HEK293 (cell line): ENCODE measurements at regions not wholly inside any gene's neighbourhood (a gene's known extent, or its start where the extent isn't known, plus 50 kb on each side); places are given as distances from the start of the nearest gene placed in this dataset.

Source experiments
- CTCF ChIA-PET: fragments of 350-600 bp; formaldehyde crosslinking; extraction: SDS; loops from one replicate; lab custom pipeline; 2021; ENCODE audit warnings: antibody characterized with exemption; lab: Yijun Ruan, JAX
- POLR2A ChIA-PET: fragments of 300-600 bp; formaldehyde crosslinking; extraction: SDS; loops from one replicate; lab custom pipeline; 2020; ENCODE audit warnings: antibody characterized with exemption, inconsistent platforms; lab: Yijun Ruan, JAX
- H3K27ac ChIP-seq: fragments of 200-500 bp; sonication (Bioruptor generic); 2 replicates; pipeline ENCODE4 v1.5.1; 2014; ENCODE audit warnings: low read depth, low read length, control low read depth, inconsistent platforms; ENCODE audit errors: extremely low read depth
- H3K36me3 ChIP-seq, 2 experiments: fragments of 200-500 bp in 1 of 2; sonication (Bioruptor generic) in 1 of 2; 1 replicate in 1 of 2; 2 replicates in 1 of 2; pipeline ENCODE4 v1.5.1; 2014 to 2017; ENCODE audit warnings: inconsistent platforms in 2 of 2, low read length in 2 of 2; ENCODE audit not compliant: control insufficient read depth in 2 of 2, insufficient read depth in 1 of 2
- H3K4me1 ChIP-seq: fragments of 200-500 bp; sonication (Bioruptor generic); 2 replicates; pipeline ENCODE4 v1.5.1; 2014; ENCODE audit warnings: mild to moderate bottlenecking, low read length, inconsistent platforms; ENCODE audit not compliant: control insufficient read depth, insufficient read depth
- H3K4me3 ChIP-seq: 2 replicates; pipeline ENCODE4 v1.5.1; 2011; ENCODE audit warnings: low read depth, mild to moderate bottlenecking, control low read depth, low read length, moderate library complexity
- H3K9me3 ChIP-seq: fragments of 200-500 bp; sonication (Bioruptor generic); 2 replicates; pipeline ENCODE4 v1.5.1; 2014; ENCODE audit warnings: low read depth, low read length, inconsistent platforms; ENCODE audit not compliant: control insufficient read depth, insufficient read depth
- EGR2 ChIP-seq: fragments of 450-650 bp; formaldehyde crosslinking; IDR thresholded peaks from 2 replicates; pipeline ENCODE4 v1.5.1; 2016; ENCODE audit warnings: low read depth, missing biosample characterization, missing genetic modification characterization
- GLI2 ChIP-seq: fragments of 450-650 bp; formaldehyde crosslinking; IDR thresholded peaks from 2 replicates; pipeline ENCODE4; 2017; ENCODE audit warnings: missing biosample characterization, missing genetic modification characterization, low read depth, borderline replicate concordance
- YY1 ChIP-seq: fragments of 450-650 bp; formaldehyde crosslinking; IDR thresholded peaks from 2 replicates; pipeline ENCODE4 v1.5.1; 2018; ENCODE audit warnings: missing biosample characterization, missing genetic modification characterization
- ZFHX2 ChIP-seq: fragments of 450-650 bp; formaldehyde crosslinking; conservative IDR thresholded peaks from 2 replicates; pipeline ENCODE4 v1.5.1; 2016; ENCODE audit warnings: missing biosample characterization, missing genetic modification characterization
- ZNF114 ChIP-seq: fragments of 450-650 bp; formaldehyde crosslinking; IDR thresholded peaks from 2 replicates; pipeline ENCODE4 v1.5.0; 2017; ENCODE audit warnings: missing biosample characterization, missing genetic modification characterization
- ZNF121 ChIP-seq: fragments of 450-650 bp; formaldehyde crosslinking; IDR thresholded peaks from 2 replicates; pipeline ENCODE4 v1.5.1; 2016; ENCODE audit warnings: missing biosample characterization, missing genetic modification characterization
- ZNF175 ChIP-seq: fragments of 450-650 bp; formaldehyde crosslinking; IDR thresholded peaks from 2 replicates; pipeline ENCODE4 v1.5.1; 2016; ENCODE audit warnings: missing biosample characterization, missing genetic modification characterization
- ZNF350 ChIP-seq: fragments of 450-650 bp; formaldehyde crosslinking; IDR thresholded peaks from 2 replicates; pipeline ENCODE4 v1.5.0; 2017; ENCODE audit warnings: missing biosample characterization, mild to moderate bottlenecking, missing genetic modification characterization
- ZNF423 ChIP-seq: fragments of 450-650 bp; formaldehyde crosslinking; IDR thresholded peaks from 2 replicates; pipeline ENCODE4 v1.5.1; 2016; ENCODE audit warnings: missing biosample characterization, missing genetic modification characterization
- ZNF621 ChIP-seq: fragments of 450-650 bp; formaldehyde crosslinking; IDR thresholded peaks from 2 replicates; pipeline ENCODE4 v1.5.1; 2017; ENCODE audit warnings: missing biosample characterization, missing genetic modification characterization
- ZNF768 ChIP-seq: fragments of 450-650 bp; formaldehyde crosslinking; IDR thresholded peaks from 2 replicates; pipeline ENCODE4 v1.5.1; 2018; ENCODE audit warnings: missing biosample characterization, mild to moderate bottlenecking, missing genetic modification characterization
- ZNF843 ChIP-seq: fragments of 450-650 bp; formaldehyde crosslinking; IDR thresholded peaks from 2 replicates; pipeline ENCODE4 v1.5.1; 2016; ENCODE audit warnings: missing biosample characterization, missing genetic modification characterization
- TF ChIP-seq, protein P1 (sequence below): fragments of 450-650 bp; formaldehyde crosslinking; IDR thresholded peaks from 2 replicates; pipeline ENCODE4 v1.5.1; 2016; ENCODE audit warnings: missing biosample characterization, missing genetic modification characterization, borderline replicate concordance
- TF ChIP-seq, protein P2 (sequence below): fragments of 450-650 bp; formaldehyde crosslinking; IDR thresholded peaks from 2 replicates; pipeline ENCODE4 v1.5.1; 2016; ENCODE audit warnings: missing biosample characterization, missing genetic modification characterization, low read depth
- TF ChIP-seq, protein P3 (sequence below): fragments of 450-650 bp; formaldehyde crosslinking; IDR thresholded peaks from 2 replicates; pipeline ENCODE4 v1.5.1; 2017; ENCODE audit warnings: missing biosample characterization, missing genetic modification characterization
- TF ChIP-seq, protein P4 (sequence below): fragments of 450-650 bp; formaldehyde crosslinking; IDR thresholded peaks from 2 replicates; pipeline ENCODE4 v1.5.1; 2016; ENCODE audit warnings: missing biosample characterization, missing genetic modification characterization
- TF ChIP-seq, protein P5 (sequence below): IDR thresholded peaks from 2 replicates; pipeline ENCODE4 v1.6.1; 2011; ENCODE audit warnings: mild to moderate bottlenecking, low read depth, low read length, borderline replicate concordance
- TF ChIP-seq, protein P6 (sequence below): fragments of 450-650 bp; IDR thresholded peaks from 2 replicates; pipeline ENCODE4 v1.5.1; 2018; ENCODE audit warnings: missing biosample characterization, missing genetic modification characterization

DNA sequence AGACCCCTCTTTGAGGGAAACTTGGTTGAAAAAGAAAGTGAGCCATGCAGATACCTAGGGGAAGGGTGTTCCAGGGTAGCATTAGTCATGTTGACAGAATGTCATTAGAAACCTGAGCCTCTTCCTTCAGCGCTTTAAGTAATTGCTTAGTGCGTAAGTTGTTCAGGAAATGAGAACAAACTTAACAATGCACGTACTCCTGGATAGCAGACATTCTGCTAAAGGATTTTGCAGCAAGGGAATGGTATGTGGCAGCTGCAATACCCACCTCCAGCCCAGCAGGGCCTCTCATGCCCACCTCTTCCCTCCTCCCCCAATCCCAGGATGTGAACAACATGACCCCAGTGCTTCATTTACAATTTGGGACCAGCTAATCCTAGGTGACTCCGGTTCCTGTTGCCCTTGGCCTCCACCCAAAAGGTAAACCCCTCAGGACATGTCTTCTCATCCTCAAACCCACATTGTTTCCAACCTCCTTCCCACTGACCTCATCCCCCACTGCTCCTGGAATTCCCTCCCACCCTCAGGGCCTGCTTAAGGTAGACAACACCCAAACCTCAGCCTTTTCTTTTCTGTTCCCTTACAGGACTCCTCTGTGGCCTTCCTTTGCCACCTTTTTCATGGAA is 98.0 kb upstream of the BCAR3 start (continued):
- TF ChIP-seq ZNF121 (tag by site-specific recombination), result no peak
- no peak for TF ChIP-seq ZNF175
- TF ChIP-seq, protein P1, sequence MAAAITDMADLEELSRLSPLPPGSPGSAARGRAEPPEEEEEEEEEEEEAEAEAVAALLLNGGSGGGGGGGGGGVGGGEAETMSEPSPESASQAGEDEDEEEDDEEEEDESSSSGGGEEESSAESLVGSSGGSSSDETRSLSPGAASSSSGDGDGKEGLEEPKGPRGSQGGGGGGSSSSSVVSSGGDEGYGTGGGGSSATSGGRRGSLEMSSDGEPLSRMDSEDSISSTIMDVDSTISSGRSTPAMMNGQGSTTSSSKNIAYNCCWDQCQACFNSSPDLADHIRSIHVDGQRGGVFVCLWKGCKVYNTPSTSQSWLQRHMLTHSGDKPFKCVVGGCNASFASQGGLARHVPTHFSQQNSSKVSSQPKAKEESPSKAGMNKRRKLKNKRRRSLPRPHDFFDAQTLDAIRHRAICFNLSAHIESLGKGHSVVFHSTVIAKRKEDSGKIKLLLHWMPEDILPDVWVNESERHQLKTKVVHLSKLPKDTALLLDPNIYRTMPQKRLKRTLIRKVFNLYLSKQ (tag by site-specific recombination), result no peak
- TF ChIP-seq, protein P2, sequence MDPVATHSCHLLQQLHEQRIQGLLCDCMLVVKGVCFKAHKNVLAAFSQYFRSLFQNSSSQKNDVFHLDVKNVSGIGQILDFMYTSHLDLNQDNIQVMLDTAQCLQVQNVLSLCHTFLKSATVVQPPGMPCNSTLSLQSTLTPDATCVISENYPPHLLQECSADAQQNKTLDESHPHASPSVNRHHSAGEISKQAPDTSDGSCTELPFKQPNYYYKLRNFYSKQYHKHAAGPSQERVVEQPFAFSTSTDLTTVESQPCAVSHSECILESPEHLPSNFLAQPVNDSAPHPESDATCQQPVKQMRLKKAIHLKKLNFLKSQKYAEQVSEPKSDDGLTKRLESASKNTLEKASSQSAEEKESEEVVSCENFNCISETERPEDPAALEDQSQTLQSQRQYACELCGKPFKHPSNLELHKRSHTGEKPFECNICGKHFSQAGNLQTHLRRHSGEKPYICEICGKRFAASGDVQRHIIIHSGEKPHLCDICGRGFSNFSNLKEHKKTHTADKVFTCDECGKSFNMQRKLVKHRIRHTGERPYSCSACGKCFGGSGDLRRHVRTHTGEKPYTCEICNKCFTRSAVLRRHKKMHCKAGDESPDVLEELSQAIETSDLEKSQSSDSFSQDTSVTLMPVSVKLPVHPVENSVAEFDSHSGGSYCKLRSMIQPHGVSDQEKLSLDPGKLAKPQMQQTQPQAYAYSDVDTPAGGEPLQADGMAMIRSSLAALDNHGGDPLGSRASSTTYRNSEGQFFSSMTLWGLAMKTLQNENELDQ, result no peak
- no peak for TF ChIP-seq ZNF114 (tag by site-specific recombination)
- no peak for TF ChIP-seq ZNF768 (tag by site-specific recombination)
- TF ChIP-seq, protein P3, sequence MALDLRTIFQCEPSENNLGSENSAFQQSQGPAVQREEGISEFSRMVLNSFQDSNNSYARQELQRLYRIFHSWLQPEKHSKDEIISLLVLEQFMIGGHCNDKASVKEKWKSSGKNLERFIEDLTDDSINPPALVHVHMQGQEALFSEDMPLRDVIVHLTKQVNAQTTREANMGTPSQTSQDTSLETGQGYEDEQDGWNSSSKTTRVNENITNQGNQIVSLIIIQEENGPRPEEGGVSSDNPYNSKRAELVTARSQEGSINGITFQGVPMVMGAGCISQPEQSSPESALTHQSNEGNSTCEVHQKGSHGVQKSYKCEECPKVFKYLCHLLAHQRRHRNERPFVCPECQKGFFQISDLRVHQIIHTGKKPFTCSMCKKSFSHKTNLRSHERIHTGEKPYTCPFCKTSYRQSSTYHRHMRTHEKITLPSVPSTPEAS (tag by site-specific recombination), result no peak; the same call in 1 of the 2 replicates
- TF ChIP-seq, protein P4, sequence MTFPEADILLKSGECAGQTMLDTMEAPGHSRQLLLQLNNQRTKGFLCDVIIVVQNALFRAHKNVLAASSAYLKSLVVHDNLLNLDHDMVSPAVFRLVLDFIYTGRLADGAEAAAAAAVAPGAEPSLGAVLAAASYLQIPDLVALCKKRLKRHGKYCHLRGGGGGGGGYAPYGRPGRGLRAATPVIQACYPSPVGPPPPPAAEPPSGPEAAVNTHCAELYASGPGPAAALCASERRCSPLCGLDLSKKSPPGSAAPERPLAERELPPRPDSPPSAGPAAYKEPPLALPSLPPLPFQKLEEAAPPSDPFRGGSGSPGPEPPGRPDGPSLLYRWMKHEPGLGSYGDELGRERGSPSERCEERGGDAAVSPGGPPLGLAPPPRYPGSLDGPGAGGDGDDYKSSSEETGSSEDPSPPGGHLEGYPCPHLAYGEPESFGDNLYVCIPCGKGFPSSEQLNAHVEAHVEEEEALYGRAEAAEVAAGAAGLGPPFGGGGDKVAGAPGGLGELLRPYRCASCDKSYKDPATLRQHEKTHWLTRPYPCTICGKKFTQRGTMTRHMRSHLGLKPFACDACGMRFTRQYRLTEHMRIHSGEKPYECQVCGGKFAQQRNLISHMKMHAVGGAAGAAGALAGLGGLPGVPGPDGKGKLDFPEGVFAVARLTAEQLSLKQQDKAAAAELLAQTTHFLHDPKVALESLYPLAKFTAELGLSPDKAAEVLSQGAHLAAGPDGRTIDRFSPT (tag by site-specific recombination), result peak; percentile 99

DNA sequence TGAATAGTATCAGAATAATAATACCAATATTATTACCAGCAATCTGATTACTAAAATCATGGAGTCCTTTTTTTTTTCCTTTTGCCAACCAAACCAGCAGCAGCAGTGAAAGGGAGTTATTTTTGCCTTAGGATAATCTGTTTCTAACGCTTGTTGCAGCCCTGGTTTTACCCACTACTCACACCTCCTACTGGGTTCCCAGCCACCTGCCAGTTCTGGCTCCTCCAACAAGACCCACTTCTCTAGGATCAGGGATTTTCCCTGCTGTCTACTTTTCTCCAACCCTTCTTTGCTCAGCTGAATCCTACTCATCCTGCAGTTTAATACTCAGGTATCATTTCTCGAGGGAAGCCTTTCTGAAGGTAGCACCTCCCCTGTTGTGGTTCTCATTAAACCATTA is 96.8 kb upstream of the BCAR3 start:
- Histone ChIP-seq H3K4me3 (no peak overlapping the region), H3K36me3 (no peaks in the 10 kb centered on the region), H3K4me1 (peaks cover 7% of the 10 kb centered on the region; the same call in 1 of the 2 replicates), H3K9me3 (no peaks in the 10 kb centered on the region), H3K27ac (no peak overlapping the region)
- ChIA-PET POLR2A (no interaction called here), CTCF (interaction anchor here (1.8 kb wide), 1 partner anchor 150 kb away, joined by 6 read pairs; no protein-coding TSS in a partner anchor)
- TF ChIP-seq ZNF843 (tag by site-specific recombination) (no peak), GLI2 (tag by site-specific recombination) (no peak), ZNF621 (no peak), ZNF423 (tag by site-specific recombination) (no peak)

DNA sequence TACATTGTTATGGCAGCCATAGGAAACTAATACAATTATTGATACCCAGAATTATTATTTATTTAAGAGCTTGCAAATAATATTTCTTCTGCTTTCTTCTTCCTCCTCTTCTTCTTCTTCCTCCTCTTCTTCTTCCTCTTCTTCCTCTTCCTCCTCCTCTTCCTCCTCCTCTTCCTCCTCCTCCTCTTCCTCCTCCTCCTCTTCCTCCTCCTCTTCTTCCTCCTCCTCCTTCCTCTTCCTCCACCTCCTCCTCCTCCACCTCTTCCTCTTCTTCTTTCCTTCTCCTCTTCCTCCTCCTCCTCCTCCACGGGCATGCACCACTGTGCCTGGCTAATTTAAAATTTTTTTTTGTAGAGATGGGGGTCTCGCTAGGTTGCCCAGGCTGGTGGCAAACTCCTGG is 95.6 kb upstream of the BCAR3 start:
- POLR2A ChIA-PET, result interaction anchor here (0.5 kb wide), 1 partner anchor 134 kb away, joined by 3 read pairs; no protein-coding TSS in a partner anchor
- Histone ChIP-seq H3K27ac (no peak overlapping the region), H3K9me3 (no peaks in the 10 kb centered on the region), H3K4me3 (no peak overlapping the region), H3K36me3 (no peaks in the 10 kb centered on the region), H3K4me1 (peaks cover 7% of the 10 kb centered on the region; the same call in 1 of the 2 replicates)
- CTCF ChIA-PET, result interaction anchor here (0.6 to 0.9 kb wide), 2 partner anchors 461 to 472 kb away, joined by 3 read pairs; no protein-coding TSS in a partner anchor
- TF ChIP-seq ZNF350 (tag by site-specific recombination) (no peak), EGR2 (peak; percentile 95), YY1 (tag by site-specific recombination) (no peak), ZFHX2 (tag by site-specific recombination) (peak; percentile 74)
- TF ChIP-seq, protein P5, sequence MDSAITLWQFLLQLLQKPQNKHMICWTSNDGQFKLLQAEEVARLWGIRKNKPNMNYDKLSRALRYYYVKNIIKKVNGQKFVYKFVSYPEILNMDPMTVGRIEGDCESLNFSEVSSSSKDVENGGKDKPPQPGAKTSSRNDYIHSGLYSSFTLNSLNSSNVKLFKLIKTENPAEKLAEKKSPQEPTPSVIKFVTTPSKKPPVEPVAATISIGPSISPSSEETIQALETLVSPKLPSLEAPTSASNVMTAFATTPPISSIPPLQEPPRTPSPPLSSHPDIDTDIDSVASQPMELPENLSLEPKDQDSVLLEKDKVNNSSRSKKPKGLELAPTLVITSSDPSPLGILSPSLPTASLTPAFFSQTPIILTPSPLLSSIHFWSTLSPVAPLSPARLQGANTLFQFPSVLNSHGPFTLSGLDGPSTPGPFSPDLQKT, result no peak
- TF ChIP-seq, protein P6, sequence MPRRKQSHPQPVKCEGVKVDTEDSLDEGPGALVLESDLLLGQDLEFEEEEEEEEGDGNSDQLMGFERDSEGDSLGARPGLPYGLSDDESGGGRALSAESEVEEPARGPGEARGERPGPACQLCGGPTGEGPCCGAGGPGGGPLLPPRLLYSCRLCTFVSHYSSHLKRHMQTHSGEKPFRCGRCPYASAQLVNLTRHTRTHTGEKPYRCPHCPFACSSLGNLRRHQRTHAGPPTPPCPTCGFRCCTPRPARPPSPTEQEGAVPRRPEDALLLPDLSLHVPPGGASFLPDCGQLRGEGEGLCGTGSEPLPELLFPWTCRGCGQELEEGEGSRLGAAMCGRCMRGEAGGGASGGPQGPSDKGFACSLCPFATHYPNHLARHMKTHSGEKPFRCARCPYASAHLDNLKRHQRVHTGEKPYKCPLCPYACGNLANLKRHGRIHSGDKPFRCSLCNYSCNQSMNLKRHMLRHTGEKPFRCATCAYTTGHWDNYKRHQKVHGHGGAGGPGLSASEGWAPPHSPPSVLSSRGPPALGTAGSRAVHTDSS (tag by site-specific recombination), result peak; percentile 99
